ENCODE measurements at regions not wholly inside any gene's neighbourhood (a gene's known extent, or its start where the extent isn't known, plus 50 kb on each side); places are given as distances from the start of the nearest gene placed in this dataset.

DNA sequence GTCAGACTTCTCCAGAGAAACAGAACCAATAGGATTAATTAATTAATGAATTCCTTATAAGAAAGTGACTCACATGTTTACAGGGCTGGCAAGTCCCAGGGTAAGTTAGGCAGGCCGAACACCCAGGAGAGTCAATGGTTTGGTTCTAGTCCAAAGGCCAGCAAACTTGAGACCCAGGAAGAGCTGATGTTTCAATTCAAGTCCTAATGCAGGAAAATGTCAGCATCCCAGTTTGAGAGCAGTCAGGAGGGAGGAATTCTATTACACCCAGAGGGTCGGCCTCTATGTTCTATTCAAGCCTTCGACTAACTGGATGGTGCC, 466.0 kb downstream of the INSC start:
- Histone ChIP-seq H3K4me2 (ENCODE audit: low read length) (no peak overlapping the region), H4K20me1 (ENCODE audit: low read length) (no peaks in the 10 kb centered on the region), H3K4me3 (ENCODE audit: low read length) (no peak overlapping the region), H3K9me2 (replicated peaks; ENCODE audit: low read length) (no peaks in the 10 kb centered on the region), H3K9ac (ENCODE audit: low read length) (no peak overlapping the region), H2AFZ (ENCODE audit: low read length) (no peak overlapping the region), H3K79me2 (ENCODE audit: low read length) (no peaks in the 10 kb centered on the region), H3K9me3 (ENCODE audit: low read length) (no peaks in the 10 kb centered on the region), H3F3A (ENCODE audit: low read length, unreplicated experiment) (no peaks in the 10 kb centered on the region), H3K36me3 (ENCODE audit: low read depth, low read length) (no peaks in the 10 kb centered on the region), H3K27ac (ENCODE audit: low read length) (no peak overlapping the region), H3K27me3 (ENCODE audit: low read length) (no peaks in the 10 kb centered on the region), H3K4me1 (ENCODE audit: insufficient read depth, low read length) (no peaks in the 10 kb centered on the region)
- intact Hi-C loops (cut with micrococcal nuclease) = no loop called here
- no peak for ATAC-seq
- TF ChIP-seq, protein P1, sequence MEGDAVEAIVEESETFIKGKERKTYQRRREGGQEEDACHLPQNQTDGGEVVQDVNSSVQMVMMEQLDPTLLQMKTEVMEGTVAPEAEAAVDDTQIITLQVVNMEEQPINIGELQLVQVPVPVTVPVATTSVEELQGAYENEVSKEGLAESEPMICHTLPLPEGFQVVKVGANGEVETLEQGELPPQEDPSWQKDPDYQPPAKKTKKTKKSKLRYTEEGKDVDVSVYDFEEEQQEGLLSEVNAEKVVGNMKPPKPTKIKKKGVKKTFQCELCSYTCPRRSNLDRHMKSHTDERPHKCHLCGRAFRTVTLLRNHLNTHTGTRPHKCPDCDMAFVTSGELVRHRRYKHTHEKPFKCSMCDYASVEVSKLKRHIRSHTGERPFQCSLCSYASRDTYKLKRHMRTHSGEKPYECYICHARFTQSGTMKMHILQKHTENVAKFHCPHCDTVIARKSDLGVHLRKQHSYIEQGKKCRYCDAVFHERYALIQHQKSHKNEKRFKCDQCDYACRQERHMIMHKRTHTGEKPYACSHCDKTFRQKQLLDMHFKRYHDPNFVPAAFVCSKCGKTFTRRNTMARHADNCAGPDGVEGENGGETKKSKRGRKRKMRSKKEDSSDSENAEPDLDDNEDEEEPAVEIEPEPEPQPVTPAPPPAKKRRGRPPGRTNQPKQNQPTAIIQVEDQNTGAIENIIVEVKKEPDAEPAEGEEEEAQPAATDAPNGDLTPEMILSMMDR (conservative IDR thresholded peaks at IDR 0.05; ENCODE audit: low read depth, low read length) = no peak
- TF ChIP-seq EZH2phosphoT487 (IDR thresholded peaks at IDR 0.05; ENCODE audit: borderline replicate concordance, low read length) (no peak), EZH2 (IDR thresholded peaks at IDR 0.05; ENCODE audit: low read length, unreplicated experiment) (no peak)
- DNase-seq = no peak
- BruUV-seq (replicated peaks) = no TSS peak
- POLR2A ChIA-PET (ENCODE audit: unreplicated experiment) = no interaction called here
- CTCF ChIA-PET = interaction anchor here (0.6 kb wide), 1 partner anchor 22 kb away, joined by 3 read pairs; no protein-coding TSS in a partner anchor

GRCh38 chr11:15584158-15584557, 469.4 kb downstream of the INSC start:
- H3F3A ChIP-seq (ENCODE audit: low read length, unreplicated experiment) = no peaks in the 10 kb centered on the region
- H3K36me3 ChIP-seq (ENCODE audit: low read depth, low read length) = no peaks in the 10 kb centered on the region
- no peak overlapping the region for H3K4me2 ChIP-seq (ENCODE audit: low read length)
- ChIA-PET POLR2A (ENCODE audit: unreplicated experiment) (no interaction called here), CTCF (no interaction called here)
- intact Hi-C loops (cut with micrococcal nuclease) = no loop called here
- no peak for DNase-seq
- no peaks in the 10 kb centered on the region for H3K9me2 ChIP-seq (replicated peaks; ENCODE audit: low read length)
- BruUV-seq (replicated peaks) = no TSS peak
- no peak for ATAC-seq
- H2AFZ ChIP-seq (ENCODE audit: low read length) = no peak overlapping the region
- H3K9me3 ChIP-seq (ENCODE audit: low read length) = no peaks in the 10 kb centered on the region
- no peak overlapping the region for H3K27ac ChIP-seq (ENCODE audit: low read length)
- TF ChIP-seq, protein P1 (conservative IDR thresholded peaks at IDR 0.05; ENCODE audit: low read depth, low read length) = no peak
- TF ChIP-seq EZH2 (IDR thresholded peaks at IDR 0.05; ENCODE audit: low read length, unreplicated experiment) (no peak), EZH2phosphoT487 (IDR thresholded peaks at IDR 0.05; ENCODE audit: borderline replicate concordance, low read length) (no peak)
- no peaks in the 10 kb centered on the region for H4K20me1 ChIP-seq (ENCODE audit: low read length)
- no peaks in the 10 kb centered on the region for H3K4me1 ChIP-seq (ENCODE audit: insufficient read depth, low read length)
- no peak overlapping the region for H3K9ac ChIP-seq (ENCODE audit: low read length)
- H3K79me2 ChIP-seq (ENCODE audit: low read length) = no peaks in the 10 kb centered on the region
- H3K27me3 ChIP-seq (ENCODE audit: low read length) = no peaks in the 10 kb centered on the region
- no peak overlapping the region for H3K4me3 ChIP-seq (ENCODE audit: low read length)

- Histone ChIP-seq H3K27me3 (ENCODE audit: low read length) (no peaks in the 10 kb centered on the region), H3K9me2 (replicated peaks; ENCODE audit: low read length) (no peaks in the 10 kb centered on the region), H3K9ac (ENCODE audit: low read length) (no peak overlapping the region), H4K20me1 (ENCODE audit: low read length) (no peaks in the 10 kb centered on the region), H3K36me3 (ENCODE audit: low read depth, low read length) (no peaks in the 10 kb centered on the region), H3K27ac (ENCODE audit: low read length) (no peak overlapping the region), H3K4me3 (ENCODE audit: low read length) (no peak overlapping the region), H2AFZ (ENCODE audit: low read length) (no peak overlapping the region), H3F3A (ENCODE audit: low read length, unreplicated experiment) (no peaks in the 10 kb centered on the region), H3K4me2 (ENCODE audit: low read length) (no peak overlapping the region), H3K4me1 (ENCODE audit: insufficient read depth, low read length) (no peaks in the 10 kb centered on the region), H3K9me3 (ENCODE audit: low read length) (no peaks in the 10 kb centered on the region), H3K79me2 (ENCODE audit: low read length) (no peaks in the 10 kb centered on the region)
- TF ChIP-seq EZH2phosphoT487 (IDR thresholded peaks at IDR 0.05; ENCODE audit: borderline replicate concordance, low read length) = no peak
- no peak for TF ChIP-seq EZH2 (IDR thresholded peaks at IDR 0.05; ENCODE audit: low read length, unreplicated experiment)
- TF ChIP-seq, protein P1 (conservative IDR thresholded peaks at IDR 0.05; ENCODE audit: low read depth, low read length) = no peak
- ChIA-PET POLR2A (ENCODE audit: unreplicated experiment) (no interaction called here), CTCF (no interaction called here)
- no peak for ATAC-seq
- no TSS peak for BruUV-seq (replicated peaks)
- intact Hi-C loops (cut with micrococcal nuclease) = no loop called here
- DNase-seq = no peak
These were observed 471.0 kb downstream of the INSC start for GRCh38 chr11:15585602-15586331.
